Body of pancreas (tissue), 4 donors: ENCODE measurements at regions not wholly inside any gene's neighbourhood (a gene's known extent, or its start where the extent isn't known, plus 50 kb on each side); places are given as distances from the start of the nearest gene placed in this dataset.

Source experiments
- CTCF ChIP-seq, 7 experiments: fragments of 450-650 bp in 4 of 7; fragments of 200-600 bp in 3 of 7; sonication (generic) in 3 of 7; IDR thresholded peaks; one replicate each; pipeline ENCODE4 v1.5.1; 2016 to 2019; ENCODE audit warnings: antibody characterized with exemption in 7 of 7
- POLR2A ChIP-seq, 3 donors: fragments of 450-650 bp; IDR thresholded peaks; one replicate each; pipeline ENCODE4 v1.6.1; 2016; ENCODE audit warnings: antibody characterized with exemption in 3 of 3, mild to moderate bottlenecking in 2 of 3

DNA sequence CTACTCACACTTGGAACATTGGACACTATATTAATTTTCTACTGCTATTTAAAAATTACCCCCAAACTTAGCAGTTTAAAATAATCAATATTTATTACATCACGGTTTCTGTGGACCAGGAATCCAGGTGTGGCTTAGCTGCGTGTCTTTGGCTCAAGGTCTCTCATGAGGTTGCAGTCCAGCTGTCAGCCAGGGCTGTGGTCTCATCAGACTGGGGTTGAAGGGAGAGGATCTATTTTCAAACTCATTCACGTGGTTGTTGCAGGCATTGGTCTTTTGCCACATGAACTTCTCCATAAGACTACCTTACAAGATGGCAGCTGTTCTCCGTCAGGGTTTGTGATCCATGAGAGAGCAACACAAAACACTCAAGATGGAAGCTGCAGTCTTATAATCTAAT, 343.0 kb downstream of the BCAT1 start:
- no peak for TF ChIP-seq CTCF (IDR thresholded peaks at IDR 0.05)
- no peak for TF ChIP-seq POLR2A (IDR thresholded peaks at IDR 0.05)
